ENCODE measurements at regions not wholly inside any gene's neighbourhood (a gene's known extent, or its start where the extent isn't known, plus 50 kb on each side); places are given as distances from the start of the nearest gene placed in this dataset.
"Not testable (repeated sequence)": the region's sequence is repeated elsewhere in the genome, so short reads cannot be mapped to it uniquely, and the experiment has no call there.

DNA sequence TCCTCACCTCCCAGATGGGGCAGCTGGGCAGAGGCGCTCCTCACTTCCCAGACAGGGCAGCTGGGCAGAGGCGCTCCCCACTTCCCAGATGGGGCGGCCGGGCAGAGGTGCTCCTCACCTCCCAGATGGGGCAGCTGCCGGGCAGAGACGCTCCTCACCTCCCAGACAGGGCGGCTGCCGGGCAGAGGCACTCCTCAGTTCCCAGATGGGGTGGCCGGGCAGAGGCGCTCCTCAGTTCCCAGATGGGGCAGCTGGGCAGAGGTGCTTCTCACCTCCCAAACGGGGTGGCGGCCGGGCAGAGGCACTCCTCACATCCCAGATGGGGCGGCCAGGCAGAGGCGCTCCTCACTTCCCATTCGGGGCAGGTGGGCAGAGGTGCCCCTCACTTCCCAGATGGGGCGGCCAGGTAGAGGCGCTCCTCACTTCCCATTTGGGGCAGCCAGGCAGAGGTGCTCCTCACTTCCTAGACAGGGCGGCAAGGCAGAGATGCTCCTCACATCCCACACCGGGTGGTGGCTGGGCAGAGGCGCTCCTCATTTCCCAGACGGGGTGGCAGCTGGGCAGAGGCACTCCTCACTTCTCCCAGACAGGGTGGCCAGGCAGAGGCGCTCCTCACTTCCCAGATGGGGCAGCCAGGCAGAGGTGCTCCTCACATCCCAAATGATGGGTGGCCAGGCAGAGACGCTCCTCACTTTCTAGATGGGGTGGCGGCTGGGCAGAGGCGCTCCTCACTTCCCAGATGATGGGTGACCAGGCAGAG is 668.1 kb downstream of the NUP35 start:
- CTCF ChIA-PET (ENCODE audit: low intra/inter-chr PET ratio); DNase-seq (ENCODE audit: extremely low read depth in 1 of 4, low spot score in 3 of 4); intact Hi-C loops (cut with micrococcal nuclease); H3K27ac ChIP-seq (ENCODE audit: extremely low read depth, low read depth, low read length); H3K79me2 ChIP-seq (ENCODE audit: control insufficient read depth, insufficient read depth, low read length); H3K36me3 ChIP-seq (ENCODE audit: control insufficient read depth, insufficient read depth, low read length); H3K4me3 ChIP-seq; H3K9me3 ChIP-seq (replicated peaks; ENCODE audit: control insufficient read depth, insufficient read depth, low read depth, low read length); H3K9me1 ChIP-seq (ENCODE audit: control insufficient read depth, insufficient read depth, low read length); FAIRE-seq; H3K9ac ChIP-seq (ENCODE audit: insufficient read depth in 1 of 2, low read depth in 2 of 2, low read length in 2 of 2); H3K4me2 ChIP-seq (ENCODE audit: insufficient read depth, low read length); H4K20me1 ChIP-seq (replicated peaks; ENCODE audit: control insufficient read depth, insufficient read depth, low read length); H3K4me1 ChIP-seq (replicated peaks in 1 of 2; ENCODE audit: control insufficient read depth in 2 of 2, insufficient read depth in 2 of 2, low read length in 2 of 2); in situ Hi-C loops (cut with MboI); ATAC-seq; H2AFZ ChIP-seq (ENCODE audit: low read depth, low read length); POLR2A ChIA-PET; BruUV-seq (replicated peaks); H3K27me3 ChIP-seq (ENCODE audit: control insufficient read depth in 2 of 2, insufficient read depth in 2 of 2, low read length in 2 of 2): not testable (repeated sequence)
- WGBS (ENCODE audit: insufficient coverage, low coverage, missing lambda C conversion rate), result 2% methylated on average over 26 of the region's 26 CpGs

DNA sequence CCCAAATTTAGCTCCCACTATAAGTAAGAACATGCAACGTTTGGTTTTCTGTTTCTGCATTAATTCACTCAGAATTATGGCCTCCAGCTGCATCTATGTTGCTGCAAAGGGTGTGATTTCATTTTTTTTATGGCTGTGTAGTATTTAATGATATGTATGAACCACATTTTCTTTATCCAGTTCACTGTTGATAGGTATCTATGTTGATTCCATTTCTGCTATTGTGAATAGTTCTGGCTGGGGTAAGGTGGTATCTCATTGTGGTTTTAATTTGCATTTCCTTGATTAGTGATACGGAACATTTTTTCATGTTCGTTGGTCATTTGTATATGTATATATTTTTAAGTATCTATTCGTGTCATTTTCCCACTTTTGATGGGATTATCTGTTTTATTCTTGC is 674.3 kb downstream of the NUP35 start:
- CTCF ChIA-PET (ENCODE audit: low intra/inter-chr PET ratio), result no interaction called here
- FAIRE-seq, result no peak
- no TSS peak for BruUV-seq (replicated peaks)
- TF ChIP-seq HMG20B (CRISPR knock-in tag; IDR thresholded peaks at IDR 0.05), result no peak
- no peak for TF ChIP-seq ZBTB1 (CRISPR knock-in tag; IDR thresholded peaks at IDR 0.05; ENCODE audit: borderline replicate concordance, low read depth)
- no peak for TF ChIP-seq ZNF778 (CRISPR knock-in tag; IDR thresholded peaks at IDR 0.05)
- TF ChIP-seq NCOA6 (IDR thresholded peaks at IDR 0.05), result no peak
- no peak for TF ChIP-seq HNRNPUL1 (IDR thresholded peaks at IDR 0.05; ENCODE audit: low read length)
- TF ChIP-seq, protein P1, sequence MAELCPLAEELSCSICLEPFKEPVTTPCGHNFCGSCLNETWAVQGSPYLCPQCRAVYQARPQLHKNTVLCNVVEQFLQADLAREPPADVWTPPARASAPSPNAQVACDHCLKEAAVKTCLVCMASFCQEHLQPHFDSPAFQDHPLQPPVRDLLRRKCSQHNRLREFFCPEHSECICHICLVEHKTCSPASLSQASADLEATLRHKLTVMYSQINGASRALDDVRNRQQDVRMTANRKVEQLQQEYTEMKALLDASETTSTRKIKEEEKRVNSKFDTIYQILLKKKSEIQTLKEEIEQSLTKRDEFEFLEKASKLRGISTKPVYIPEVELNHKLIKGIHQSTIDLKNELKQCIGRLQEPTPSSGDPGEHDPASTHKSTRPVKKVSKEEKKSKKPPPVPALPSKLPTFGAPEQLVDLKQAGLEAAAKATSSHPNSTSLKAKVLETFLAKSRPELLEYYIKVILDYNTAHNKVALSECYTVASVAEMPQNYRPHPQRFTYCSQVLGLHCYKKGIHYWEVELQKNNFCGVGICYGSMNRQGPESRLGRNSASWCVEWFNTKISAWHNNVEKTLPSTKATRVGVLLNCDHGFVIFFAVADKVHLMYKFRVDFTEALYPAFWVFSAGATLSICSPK (IDR thresholded peaks at IDR 0.05; ENCODE audit: borderline replicate concordance), result no peak
- no peak for TF ChIP-seq CHD1 (IDR thresholded peaks at IDR 0.05; ENCODE audit: low read length)
- TF ChIP-seq ZNF766 (CRISPR knock-in tag; conservative IDR thresholded peaks at IDR 0.05), result no peak
- no peak for TF ChIP-seq POU5F1 (IDR thresholded peaks at IDR 0.05; ENCODE audit: borderline replicate concordance, low read depth, low read length, partially characterized antibody)
- no peak for TF ChIP-seq ZNF445 (CRISPR knock-in tag; IDR thresholded peaks at IDR 0.05; ENCODE audit: low read depth)
- no peak for TF ChIP-seq LARP7 (IDR thresholded peaks at IDR 0.05)
- TF ChIP-seq, protein P2, sequence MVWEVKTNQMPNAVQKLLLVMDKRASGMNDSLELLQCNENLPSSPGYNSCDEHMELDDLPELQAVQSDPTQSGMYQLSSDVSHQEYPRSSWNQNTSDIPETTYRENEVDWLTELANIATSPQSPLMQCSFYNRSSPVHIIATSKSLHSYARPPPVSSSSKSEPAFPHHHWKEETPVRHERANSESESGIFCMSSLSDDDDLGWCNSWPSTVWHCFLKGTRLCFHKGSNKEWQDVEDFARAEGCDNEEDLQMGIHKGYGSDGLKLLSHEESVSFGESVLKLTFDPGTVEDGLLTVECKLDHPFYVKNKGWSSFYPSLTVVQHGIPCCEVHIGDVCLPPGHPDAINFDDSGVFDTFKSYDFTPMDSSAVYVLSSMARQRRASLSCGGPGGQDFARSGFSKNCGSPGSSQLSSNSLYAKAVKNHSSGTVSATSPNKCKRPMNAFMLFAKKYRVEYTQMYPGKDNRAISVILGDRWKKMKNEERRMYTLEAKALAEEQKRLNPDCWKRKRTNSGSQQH (CRISPR knock-in tag; IDR thresholded peaks at IDR 0.05), result no peak
- no peak for TF ChIP-seq L3MBTL2 (IDR thresholded peaks at IDR 0.05)

More for the DNA sequence above, 674.3 kb downstream of the NUP35 start:
- Histone ChIP-seq H3K4me3 (no peak overlapping the region), H3K36me3 (ENCODE audit: control insufficient read depth, insufficient read depth, low read length) (no peaks in the 10 kb centered on the region), H3K9me3 (replicated peaks; ENCODE audit: control insufficient read depth, insufficient read depth, low read depth, low read length) (no peaks in the 10 kb centered on the region), H3K4me1 (replicated peaks in 1 of 2; ENCODE audit: control insufficient read depth in 2 of 2, insufficient read depth in 2 of 2, low read length in 2 of 2) (no peaks in the 10 kb centered on the region), H3K27me3 (ENCODE audit: control insufficient read depth in 2 of 2, insufficient read depth in 2 of 2, low read length in 2 of 2) (no peaks in the 10 kb centered on the region), H3K9ac (ENCODE audit: insufficient read depth in 1 of 2, low read depth in 2 of 2, low read length in 2 of 2) (no peak overlapping the region), H3K4me2 (ENCODE audit: insufficient read depth, low read length) (no peak overlapping the region), H4K20me1 (replicated peaks; ENCODE audit: control insufficient read depth, insufficient read depth, low read length) (no peaks in the 10 kb centered on the region), H2AFZ (ENCODE audit: low read depth, low read length) (no peak overlapping the region), H3K9me1 (ENCODE audit: control insufficient read depth, insufficient read depth, low read length) (no peaks in the 10 kb centered on the region), H3K27ac (ENCODE audit: extremely low read depth, low read depth, low read length) (no peak overlapping the region), H3K79me2 (ENCODE audit: control insufficient read depth, insufficient read depth, low read length) (no peaks in the 10 kb centered on the region)
- in situ Hi-C loops (cut with MboI) (no loop called here), intact Hi-C loops (cut with micrococcal nuclease) (no loop called here)
- ATAC-seq (no peak), DNase-seq (ENCODE audit: extremely low read depth in 1 of 4, low spot score in 3 of 4) (no peak)
- POLR2A ChIA-PET, result no interaction called here
- 1% methylated on average over 4 of the region's 4 CpGs for whole genome bisulfite sequencing (ENCODE audit: insufficient coverage, low coverage, missing lambda C conversion rate)
